ENCODE measurements at regions not wholly inside any gene's neighbourhood (a gene's known extent, or its start where the extent isn't known, plus 50 kb on each side); places are given as distances from the start of the nearest gene placed in this dataset.
"Not testable (repeated sequence)": the region's sequence is repeated elsewhere in the genome, so short reads cannot be mapped to it uniquely, and the experiment has no call there.

- no peak for TF ChIP-seq CTCF (conservative IDR thresholded peaks at IDR 0.05)
These were observed 216.7 kb downstream of the EMX2 start for GRCh38 chr10:117759266-117759665.

GRCh38 chr10:117761695-117762094 lies 219.1 kb downstream of the EMX2 start:
- no peak overlapping the region for H3K27ac ChIP-seq
- no peak for TF ChIP-seq CTCF (conservative IDR thresholded peaks at IDR 0.05)

More at GRCh38 chr10:117759266-117759665, 216.7 kb downstream of the EMX2 start:
- H3K27ac ChIP-seq, result no peak overlapping the region

- no peak for TF ChIP-seq CTCF (conservative IDR thresholded peaks at IDR 0.05)
- no peak overlapping the region for H3K27ac ChIP-seq
These were observed 219.7 kb downstream of the EMX2 start for GRCh38 chr10:117762126-117762818.

GRCh38 chr10:117762819-117763172 lies 220.2 kb downstream of the EMX2 start:
- no peak overlapping the region for H3K27ac ChIP-seq
- no peak for TF ChIP-seq CTCF (conservative IDR thresholded peaks at IDR 0.05)

GRCh38 chr10:117763528-117763927 lies 221.0 kb downstream of the EMX2 start:
- no peak overlapping the region for H3K27ac ChIP-seq

GRCh38 chr10:117768333-117769042 lies 225.9 kb downstream of the EMX2 start:
- no peak overlapping the region for H3K27ac ChIP-seq
- no peak for TF ChIP-seq CTCF (conservative IDR thresholded peaks at IDR 0.05)

More at GRCh38 chr10:117763528-117763927, 221.0 kb downstream of the EMX2 start:
- TF ChIP-seq CTCF (conservative IDR thresholded peaks at IDR 0.05), result no peak

GRCh38 chr10:117775526-117775925 lies 233.0 kb downstream of the EMX2 start:
- no peak overlapping the region for H3K27ac ChIP-seq
- no peak for TF ChIP-seq CTCF (conservative IDR thresholded peaks at IDR 0.05)

GRCh38 chr10:117777222-117777621 lies 234.7 kb downstream of the EMX2 start:
- H3K27ac ChIP-seq, result not testable (repeated sequence)
